ENCODE measurements at regions not wholly inside any gene's neighbourhood (a gene's known extent, or its start where the extent isn't known, plus 50 kb on each side); places are given as distances from the start of the nearest gene placed in this dataset.

- TF ChIP-seq CTCF (IDR thresholded peaks at IDR 0.05), result no peak
- H3K4me1 ChIP-seq (ENCODE audit: low read depth), result no peaks in the 10 kb centered on the region
- no peak for DNase-seq
- H3K9me3 ChIP-seq, result no peaks in the 10 kb centered on the region
- intact Hi-C loops (cut with DNase I, micrococcal nuclease), result no loop called here
- no peaks in the 10 kb centered on the region for H3K36me3 ChIP-seq (ENCODE audit: low read depth)
- no peak overlapping the region for H3K4me3 ChIP-seq
- ATAC-seq, result no peak
Observed at GRCh38 chr18:44518666-44519065, 162.0 kb upstream of the SETBP1 start.

GRCh38 chr18:44520981-44521667 lies 159.6 kb upstream of the SETBP1 start:
- Histone ChIP-seq H3K9me3 (no peaks in the 10 kb centered on the region), H3K36me3 (ENCODE audit: low read depth) (no peaks in the 10 kb centered on the region), H3K4me3 (no peak overlapping the region), H3K4me1 (ENCODE audit: low read depth) (no peaks in the 10 kb centered on the region)
- TF ChIP-seq CTCF (IDR thresholded peaks at IDR 0.05), result no peak
- no peak for DNase-seq
- intact Hi-C loops (cut with DNase I, micrococcal nuclease), result no loop called here
- no peak for ATAC-seq

DNA sequence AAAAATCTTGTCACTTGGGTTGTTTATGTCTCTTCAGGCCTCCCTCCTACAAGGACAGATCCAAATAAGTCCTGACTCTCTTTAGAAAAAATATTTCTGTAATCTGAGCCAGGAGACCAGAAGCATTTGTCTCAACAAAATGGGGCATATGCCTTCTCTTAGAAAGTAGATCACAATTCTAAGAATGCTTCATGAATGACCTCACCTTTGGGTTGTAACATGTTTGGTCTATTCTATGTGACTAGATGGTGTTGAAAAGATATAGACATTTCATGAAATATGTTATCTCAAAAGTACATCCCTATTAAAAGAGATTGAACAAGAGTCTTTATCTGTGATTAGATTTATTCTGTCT lies 159.0 kb upstream of the SETBP1 start:
- ATAC-seq (no peak), DNase-seq (no peak)
- H3K4me1 ChIP-seq (ENCODE audit: low read depth), result no peaks in the 10 kb centered on the region
- H3K36me3 ChIP-seq (ENCODE audit: low read depth), result no peaks in the 10 kb centered on the region
- no peak overlapping the region for H3K4me3 ChIP-seq
- TF ChIP-seq CTCF (IDR thresholded peaks at IDR 0.05), result no peak
- intact Hi-C loops (cut with DNase I, micrococcal nuclease), result no loop called here
- H3K9me3 ChIP-seq, result no peaks in the 10 kb centered on the region

DNA sequence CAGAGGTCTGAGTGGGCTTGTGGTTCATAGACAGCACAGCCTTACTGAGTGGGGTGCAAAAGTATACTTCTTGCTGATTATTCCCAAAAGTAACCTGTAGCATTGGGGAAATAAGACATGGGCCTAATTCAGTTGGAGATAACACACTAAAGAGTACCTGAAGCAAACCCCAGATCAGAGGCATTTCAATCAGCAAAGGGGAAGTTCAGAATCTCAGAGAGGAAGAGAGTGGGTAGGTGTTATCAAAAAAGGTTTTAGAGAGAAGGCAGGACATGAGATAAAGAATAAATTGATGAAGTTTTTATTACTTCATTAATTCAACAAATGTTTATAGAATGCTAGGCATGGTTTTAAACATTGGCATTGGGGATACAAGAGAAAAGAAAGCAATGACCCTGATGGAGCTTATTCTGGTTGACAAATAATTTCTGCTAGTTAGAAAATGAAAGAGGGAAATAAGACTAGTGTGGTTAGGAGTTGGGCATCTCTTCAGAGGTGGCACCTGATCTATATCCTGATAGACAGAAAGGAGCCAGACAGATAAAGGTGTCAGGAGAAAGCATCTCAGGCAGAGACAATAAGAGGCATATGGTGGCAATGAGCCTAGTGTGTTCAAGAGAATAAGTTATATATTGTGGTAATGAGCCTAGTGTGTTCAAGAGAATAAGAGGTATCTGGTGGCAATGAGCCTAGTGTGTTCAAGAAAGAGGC lies 153.8 kb upstream of the SETBP1 start:
- no peak overlapping the region for H3K4me3 ChIP-seq
- DNase-seq (no peak), ATAC-seq (no peak)
- intact Hi-C loops (cut with DNase I, micrococcal nuclease), result no loop called here
- H3K9me3 ChIP-seq, result no peaks in the 10 kb centered on the region
- TF ChIP-seq CTCF (IDR thresholded peaks at IDR 0.05), result no peak
- no peaks in the 10 kb centered on the region for H3K36me3 ChIP-seq (ENCODE audit: low read depth)
- H3K4me1 ChIP-seq (ENCODE audit: low read depth), result no peaks in the 10 kb centered on the region

DNA sequence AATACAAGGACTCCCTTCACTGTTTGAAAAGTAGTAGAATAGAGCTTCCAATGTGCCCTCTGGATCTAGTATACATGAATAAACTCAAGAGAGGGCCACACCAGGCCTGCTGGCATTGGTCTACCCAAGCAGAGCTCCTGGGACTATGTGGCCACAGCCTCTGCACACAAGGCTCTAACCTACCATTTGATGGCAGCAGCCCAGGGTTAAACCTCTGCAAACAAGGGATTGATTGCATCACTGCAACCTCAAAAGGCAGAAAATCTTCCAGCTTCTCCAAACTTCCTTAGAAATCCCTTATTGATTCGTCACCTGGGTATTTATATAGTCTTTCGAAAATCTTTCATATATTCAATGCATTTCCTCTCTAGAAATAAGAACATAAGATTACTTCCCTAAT lies 147.6 kb upstream of the SETBP1 start:
- H3K4me3 ChIP-seq, result no peak overlapping the region
- TF ChIP-seq CTCF (IDR thresholded peaks at IDR 0.05), result no peak
- intact Hi-C loops (cut with DNase I, micrococcal nuclease), result no loop called here
- no peaks in the 10 kb centered on the region for H3K9me3 ChIP-seq
- H3K4me1 ChIP-seq (ENCODE audit: low read depth), result no peaks in the 10 kb centered on the region
- no peak for DNase-seq
- no peak for ATAC-seq
- H3K36me3 ChIP-seq (ENCODE audit: low read depth), result no peaks in the 10 kb centered on the region
